Spleen (tissue), 7 donors: ENCODE measurements at regions not wholly inside any gene's neighbourhood (a gene's known extent, or its start where the extent isn't known, plus 50 kb on each side); places are given as distances from the start of the nearest gene placed in this dataset.

Experiments
- POLR2A ChIP-seq, 3 donors: fragments of 450-650 bp; IDR thresholded peaks; one replicate each; pipeline ENCODE4 v1.5.1; 2017; ENCODE audit warnings: antibody characterized with exemption in 3 of 3, mild to moderate bottlenecking in 1 of 3
- POLR2AphosphoS5 ChIP-seq, 3 donors: sonication (generic); formaldehyde crosslinking; IDR thresholded peaks; one replicate each; pipeline ENCODE4 v1.5.1; 2017; ENCODE audit warnings: antibody characterized with exemption in 3 of 3
- TF ChIP-seq, protein P1 (sequence below), 11 experiments: fragments of 200-600 bp in 7 of 11; fragments of 450-650 bp in 4 of 11; sonication (generic) in 4 of 11; IDR thresholded peaks in 8 of 11; conservative IDR thresholded peaks in 3 of 11; 1 replicate in 7 of 11; 2 replicates in 4 of 11; pipeline versions ENCODE4 v1.4.0 to v1.8.0; 2016 to 2021; ENCODE audit warnings: antibody characterized with exemption in 11 of 11, inconsistent platforms in 4 of 11, mild to moderate bottlenecking in 1 of 11
- donor health status: DM: no; HTN: no; CAD: no; lungs with moderate emphysema.
- donor health status: DM: no; HTN: no; CAD: no.
- donor health status: DM: no; HTN: no; CAD: no.

DNA sequence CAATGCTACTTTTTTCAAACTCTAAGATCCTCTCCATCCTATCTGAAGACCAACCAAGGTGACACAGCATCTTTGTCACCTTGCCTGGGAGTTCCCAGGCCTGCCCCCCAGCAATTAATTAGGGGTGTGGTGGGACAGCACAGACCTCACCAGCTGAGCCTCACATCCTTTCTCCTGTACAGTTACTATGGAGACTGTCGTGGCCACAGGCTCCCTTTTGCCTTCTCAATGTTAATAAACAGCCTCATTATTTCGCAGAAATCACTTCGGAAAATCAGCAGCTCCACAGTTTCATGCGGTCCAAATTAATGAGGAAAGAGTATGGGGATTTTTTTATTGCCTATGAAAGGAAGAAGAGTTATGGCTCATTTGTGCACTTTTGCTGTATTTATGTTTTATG lies 378.3 kb downstream of the NPHP4 start:
- TF ChIP-seq POLR2A (IDR thresholded peaks at IDR 0.05) = no peak
- TF ChIP-seq POLR2AphosphoS5 (IDR thresholded peaks at IDR 0.05) = no peak
- TF ChIP-seq, protein P1, sequence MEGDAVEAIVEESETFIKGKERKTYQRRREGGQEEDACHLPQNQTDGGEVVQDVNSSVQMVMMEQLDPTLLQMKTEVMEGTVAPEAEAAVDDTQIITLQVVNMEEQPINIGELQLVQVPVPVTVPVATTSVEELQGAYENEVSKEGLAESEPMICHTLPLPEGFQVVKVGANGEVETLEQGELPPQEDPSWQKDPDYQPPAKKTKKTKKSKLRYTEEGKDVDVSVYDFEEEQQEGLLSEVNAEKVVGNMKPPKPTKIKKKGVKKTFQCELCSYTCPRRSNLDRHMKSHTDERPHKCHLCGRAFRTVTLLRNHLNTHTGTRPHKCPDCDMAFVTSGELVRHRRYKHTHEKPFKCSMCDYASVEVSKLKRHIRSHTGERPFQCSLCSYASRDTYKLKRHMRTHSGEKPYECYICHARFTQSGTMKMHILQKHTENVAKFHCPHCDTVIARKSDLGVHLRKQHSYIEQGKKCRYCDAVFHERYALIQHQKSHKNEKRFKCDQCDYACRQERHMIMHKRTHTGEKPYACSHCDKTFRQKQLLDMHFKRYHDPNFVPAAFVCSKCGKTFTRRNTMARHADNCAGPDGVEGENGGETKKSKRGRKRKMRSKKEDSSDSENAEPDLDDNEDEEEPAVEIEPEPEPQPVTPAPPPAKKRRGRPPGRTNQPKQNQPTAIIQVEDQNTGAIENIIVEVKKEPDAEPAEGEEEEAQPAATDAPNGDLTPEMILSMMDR (IDR thresholded peaks at IDR 0.05 in 8 of 11, conservative IDR thresholded peaks at IDR 0.05 in 3 of 11) = no peak
